ENCODE measurements at regions not wholly inside any gene's neighbourhood (a gene's known extent, or its start where the extent isn't known, plus 50 kb on each side); places are given as distances from the start of the nearest gene placed in this dataset.

GRCh38 chr10:131640045-131640644, 260.7 kb upstream of the PPP2R2D start:
- no peak for DNase-seq

GRCh38 chr10:131641231-131641630, 259.6 kb upstream of the PPP2R2D start:
- no peak for DNase-seq

- DNase-seq = no peak
Measured at GRCh38 chr10:131641898-131642297, 258.9 kb upstream of the PPP2R2D start.

- no peak for DNase-seq
Measured at GRCh38 chr10:131642966-131643365, 257.8 kb upstream of the PPP2R2D start.

- no peak for DNase-seq
Measured at GRCh38 chr10:131644289-131644688, 256.5 kb upstream of the PPP2R2D start.

GRCh38 chr10:131644864-131645658, 255.7 kb upstream of the PPP2R2D start:
- no peak for DNase-seq

- DNase-seq = no peak
Measured at GRCh38 chr10:131645756-131646155, 255.1 kb upstream of the PPP2R2D start.

GRCh38 chr10:131646551-131647525, 254.0 kb upstream of the PPP2R2D start:
- no peak for DNase-seq

GRCh38 chr10:131647789-131648188, 253.0 kb upstream of the PPP2R2D start:
- no peak for DNase-seq

GRCh38 chr10:131648386-131649020, 252.3 kb upstream of the PPP2R2D start:
- no peak for DNase-seq

- no peak for DNase-seq
Measured at GRCh38 chr10:131649617-131650016, 251.2 kb upstream of the PPP2R2D start.

- DNase-seq = no peak
Measured at GRCh38 chr10:131650169-131650705, 250.6 kb upstream of the PPP2R2D start.

- DNase-seq = no peak
Measured at GRCh38 chr10:131650771-131651673, 249.8 kb upstream of the PPP2R2D start.

GRCh38 chr10:131651674-131652437, 249.0 kb upstream of the PPP2R2D start:
- DNase-seq = no peak

GRCh38 chr10:131652438-131653139, 248.2 kb upstream of the PPP2R2D start:
- no peak for DNase-seq

- no peak for DNase-seq
Measured at GRCh38 chr10:131653140-131653539, 247.7 kb upstream of the PPP2R2D start.

- no peak for DNase-seq
Measured at GRCh38 chr10:131653554-131654470, 247.0 kb upstream of the PPP2R2D start.

- DNase-seq = no peak
Measured at GRCh38 chr10:131654471-131655087, 246.2 kb upstream of the PPP2R2D start.
